DMS153 treated with DMSO at 0.1 percent for 48 hours (cell line): ENCODE measurements at regions not wholly inside any gene's neighbourhood (a gene's known extent, or its start where the extent isn't known, plus 50 kb on each side); places are given as distances from the start of the nearest gene placed in this dataset.

Experiments
- DNase-seq: peaks from one replicate; lab custom pipeline; 2025; ENCODE audit not compliant: unreplicated experiment; lab: John Stamatoyannopoulos, UW

DNA sequence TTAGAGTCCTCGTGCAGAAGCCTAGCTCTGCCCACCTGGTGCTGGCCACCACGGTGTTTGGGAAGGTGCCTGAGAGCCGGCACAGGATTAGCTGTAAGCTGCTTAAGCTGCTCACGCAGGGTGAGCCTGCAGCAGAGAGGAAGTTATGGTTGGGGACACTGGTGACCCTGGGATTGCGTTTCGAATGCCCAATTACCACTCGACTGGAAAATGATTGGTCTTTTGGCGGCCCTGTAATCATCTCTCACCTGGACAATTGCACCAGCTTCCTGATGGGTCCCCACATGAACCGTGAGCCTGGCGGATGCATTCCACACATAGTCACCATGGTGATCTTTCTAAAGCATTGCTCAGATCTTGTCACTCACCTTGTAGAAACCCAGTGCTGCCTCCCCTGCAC is 442.3 kb upstream of the ZMIZ1 start:
- DNase-seq: no peak

DNA sequence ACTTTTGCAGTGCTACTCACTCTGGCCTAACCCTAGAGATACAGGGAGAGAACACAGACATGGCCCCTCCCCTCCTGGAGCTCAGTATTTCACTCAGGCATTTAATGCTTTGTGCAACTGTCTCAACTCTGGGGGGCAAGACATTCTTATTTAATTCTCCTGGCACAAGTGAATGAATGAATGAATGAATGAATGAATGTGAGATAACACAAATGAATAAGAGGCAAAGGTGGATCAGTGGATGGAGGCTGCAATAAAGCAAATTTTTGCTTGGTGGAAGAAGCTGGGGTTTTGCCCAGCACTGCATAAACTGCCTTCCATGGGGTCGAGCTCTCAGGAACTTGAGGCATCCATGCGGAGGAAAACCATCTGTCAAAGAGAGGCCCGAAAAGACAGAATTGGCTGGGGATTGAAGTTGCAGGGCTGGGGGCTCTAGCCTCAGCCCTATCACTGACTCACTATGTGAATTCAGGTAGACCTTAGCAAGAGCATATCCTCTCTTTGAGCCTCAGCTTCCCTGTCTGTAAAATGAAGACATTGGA is 441.4 kb upstream of the ZMIZ1 start:
- no peak for DNase-seq

DNA sequence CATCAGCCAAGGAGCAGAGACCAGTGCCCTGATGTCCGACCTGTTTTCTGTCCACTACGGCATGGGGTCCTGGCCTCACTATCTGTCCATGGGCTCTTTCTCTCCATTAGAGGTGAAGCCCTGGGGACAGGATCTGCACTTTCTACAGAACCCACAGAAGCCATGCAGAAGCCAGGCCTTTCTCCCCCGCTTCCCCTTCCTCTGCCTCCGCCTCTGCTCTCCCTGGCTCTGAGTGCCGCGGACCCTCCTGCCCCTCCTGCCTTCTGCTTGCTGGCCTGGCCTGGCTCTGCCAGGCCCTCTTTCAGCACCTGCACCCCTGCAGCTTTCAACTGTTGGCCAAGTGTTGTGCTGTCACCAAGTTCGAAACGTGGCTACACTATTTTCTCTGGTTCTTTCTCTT is 439.8 kb upstream of the ZMIZ1 start:
- DNase-seq: no peak

DNA sequence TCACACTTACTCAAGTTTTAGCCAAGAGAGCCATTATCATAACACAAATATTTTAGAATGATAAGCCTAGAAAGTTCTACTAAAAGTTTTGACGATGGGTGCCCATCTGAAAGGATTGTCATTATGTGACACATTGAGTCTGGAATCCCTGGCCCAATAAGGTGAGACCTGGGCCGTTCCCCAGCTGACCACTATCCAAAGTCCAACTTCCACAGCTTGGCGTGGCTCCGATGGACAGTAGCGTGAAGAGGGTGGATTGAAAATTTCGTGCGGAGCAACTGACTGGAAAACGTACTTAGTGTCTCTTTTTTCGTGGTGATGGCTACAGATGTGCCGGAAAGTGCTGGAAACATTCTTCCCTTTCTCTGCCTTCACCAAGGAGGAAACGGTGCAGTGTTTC is 439.0 kb upstream of the ZMIZ1 start:
- DNase-seq: no peak

DNA sequence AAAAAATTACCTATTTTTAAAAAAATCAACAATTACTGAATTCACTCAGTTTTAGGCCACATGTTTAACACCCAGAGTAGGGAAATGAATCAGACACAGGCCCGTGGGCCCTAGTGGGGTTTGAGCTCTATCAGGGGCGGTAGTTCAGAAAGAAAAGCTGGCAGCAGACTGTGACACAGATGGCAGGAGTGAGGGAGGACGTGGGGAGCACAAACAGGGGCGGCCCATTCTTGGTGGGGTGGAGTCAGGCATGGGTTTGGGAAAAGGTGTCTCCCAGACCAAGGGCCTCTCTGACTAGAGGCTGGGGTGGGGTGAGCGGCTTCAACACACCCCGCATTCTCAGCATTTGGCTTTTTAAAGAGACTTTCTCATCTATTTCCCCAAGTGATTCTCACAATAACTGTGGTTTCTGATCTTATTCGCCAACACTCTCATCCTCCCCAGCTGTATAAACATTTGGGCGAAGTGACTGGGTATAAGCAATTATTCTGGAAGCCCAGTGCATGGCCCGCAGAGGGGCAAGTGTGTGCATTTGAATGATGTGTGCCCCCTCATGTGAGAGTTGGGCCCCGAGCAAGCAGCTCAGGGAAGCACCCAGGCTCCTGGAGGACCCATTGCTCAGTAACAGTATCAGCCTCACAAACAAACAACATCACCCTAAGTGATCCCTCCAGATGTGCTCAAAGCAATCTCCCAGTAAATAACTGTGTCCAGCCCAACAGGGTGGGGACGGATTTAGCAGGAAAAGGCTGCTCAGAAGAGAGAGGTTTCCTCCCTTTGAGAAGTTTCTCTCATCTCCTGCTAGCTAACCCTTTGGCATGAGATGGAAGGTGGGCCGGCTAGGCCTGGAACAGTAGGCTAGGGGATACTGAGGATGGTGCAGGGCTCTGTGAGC is 437.6 kb upstream of the ZMIZ1 start:
- no peak for DNase-seq

DNA sequence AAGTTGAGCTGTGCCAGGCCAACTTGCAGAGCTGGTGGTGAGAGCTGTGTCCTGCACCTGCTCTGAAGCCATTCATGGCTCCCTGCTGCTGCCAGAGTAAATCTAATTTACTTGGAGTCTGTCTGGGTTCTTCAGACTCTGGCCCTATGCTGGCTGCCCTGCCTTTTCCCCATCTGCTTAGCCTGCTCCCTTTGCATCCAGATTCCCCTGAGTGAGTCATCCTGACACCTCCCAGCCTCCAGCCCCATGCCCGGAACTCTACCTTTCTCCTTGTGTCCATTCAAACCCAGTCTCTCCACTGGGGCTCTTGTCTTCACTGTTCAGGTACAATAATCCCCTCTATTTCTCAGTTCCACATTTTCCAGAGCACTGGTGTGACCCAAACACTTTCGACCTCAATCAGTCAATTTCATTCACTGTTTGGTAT is 434.4 kb upstream of the ZMIZ1 start:
- no peak for DNase-seq

DNA sequence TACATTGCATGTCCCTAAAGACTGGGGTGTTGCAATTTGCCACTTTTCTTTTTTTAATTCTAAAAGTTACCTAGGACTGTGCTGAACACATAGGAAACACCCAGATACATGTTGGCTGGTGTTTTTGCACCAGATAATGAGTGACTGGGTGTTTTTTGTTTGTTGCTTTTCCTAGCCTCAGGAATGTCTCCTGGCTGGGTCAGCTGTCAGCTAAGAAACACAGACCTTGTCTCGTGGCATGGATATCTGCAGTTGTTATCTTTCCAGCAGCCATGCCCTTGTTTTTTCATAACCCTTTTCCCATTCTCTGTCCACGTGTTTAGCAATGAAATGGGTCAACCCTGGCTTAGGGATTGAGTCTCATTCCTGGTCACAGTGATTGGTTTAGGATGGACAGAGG is 433.9 kb upstream of the ZMIZ1 start:
- no peak for DNase-seq

DNA sequence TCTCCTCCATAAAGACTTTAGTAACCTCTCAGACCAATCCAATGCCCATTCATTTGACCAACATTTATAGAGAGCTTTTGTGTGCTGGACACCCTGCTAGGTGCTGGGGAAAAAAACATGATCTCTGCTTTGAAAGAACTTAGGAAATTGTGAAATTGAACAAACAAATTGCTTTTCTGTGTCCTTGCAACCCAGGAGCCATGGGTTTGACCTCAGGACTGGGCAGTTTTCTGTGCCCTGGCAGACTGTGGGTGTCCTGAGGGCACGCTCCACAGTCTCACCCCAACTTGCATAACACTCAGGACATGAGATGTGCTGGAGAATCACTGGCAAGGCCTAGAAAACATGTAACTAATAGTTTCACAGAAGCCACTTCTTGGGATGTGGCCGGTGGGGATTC is 429.1 kb upstream of the ZMIZ1 start:
- DNase-seq: no peak

DNA sequence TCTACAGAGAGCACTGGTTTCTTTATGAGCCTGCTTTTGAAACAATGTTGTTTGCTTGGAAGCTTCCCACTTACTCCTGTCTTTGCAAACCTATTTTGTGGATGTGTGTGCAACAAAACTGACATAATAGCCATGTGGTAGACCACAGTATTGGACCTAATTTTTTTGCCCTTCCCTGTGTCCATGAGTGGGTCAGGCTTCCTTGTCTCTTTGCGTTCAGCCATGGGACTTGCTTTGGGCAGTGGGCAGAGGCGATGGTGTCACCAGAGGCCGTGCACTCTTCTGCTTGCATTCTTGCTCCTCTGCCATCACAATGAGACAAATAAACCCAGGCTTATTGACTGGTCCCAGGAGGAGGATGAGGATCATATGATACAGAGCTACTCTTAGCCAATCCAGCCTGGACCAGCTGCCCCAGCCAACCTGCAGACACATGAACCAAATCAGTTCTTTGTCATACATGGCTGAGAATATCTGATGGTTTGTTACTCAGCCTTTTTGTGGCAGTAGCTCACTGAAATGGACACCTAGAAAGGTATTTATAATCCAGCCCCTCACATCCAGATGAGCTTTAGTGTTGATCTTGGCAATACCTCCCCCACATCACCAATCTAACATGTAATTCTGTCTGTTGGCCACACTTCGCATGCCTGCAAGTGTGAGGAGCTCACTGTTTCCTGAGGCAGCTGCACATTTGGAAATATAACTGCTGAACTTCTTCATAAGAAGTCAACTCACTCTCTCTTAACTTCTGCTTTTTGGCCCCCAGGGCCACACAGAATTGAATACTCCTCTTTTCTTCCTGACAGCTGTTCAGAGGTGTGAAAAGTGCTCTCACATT is 427.8 kb upstream of the ZMIZ1 start:
- no peak for DNase-seq

DNA sequence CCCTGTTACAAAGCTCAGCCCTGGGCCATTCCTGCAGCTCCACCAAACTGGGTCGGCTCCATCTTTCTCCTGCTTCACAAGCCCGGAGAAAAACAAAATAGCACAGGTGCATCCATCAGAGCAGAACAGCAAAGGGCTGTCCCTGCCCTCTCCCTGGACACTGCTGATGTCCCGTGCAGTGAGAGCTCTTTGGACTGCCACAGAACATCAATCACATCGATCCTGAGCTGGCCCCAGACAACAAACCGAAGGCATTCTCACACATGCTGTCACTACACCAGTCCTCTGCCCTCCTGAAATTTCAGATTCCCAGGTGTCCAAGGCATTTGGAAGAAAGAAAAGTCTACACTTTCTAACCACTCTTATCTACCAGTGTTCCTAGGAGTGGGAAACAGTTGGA is 427.1 kb upstream of the ZMIZ1 start:
- no peak for DNase-seq

DNA sequence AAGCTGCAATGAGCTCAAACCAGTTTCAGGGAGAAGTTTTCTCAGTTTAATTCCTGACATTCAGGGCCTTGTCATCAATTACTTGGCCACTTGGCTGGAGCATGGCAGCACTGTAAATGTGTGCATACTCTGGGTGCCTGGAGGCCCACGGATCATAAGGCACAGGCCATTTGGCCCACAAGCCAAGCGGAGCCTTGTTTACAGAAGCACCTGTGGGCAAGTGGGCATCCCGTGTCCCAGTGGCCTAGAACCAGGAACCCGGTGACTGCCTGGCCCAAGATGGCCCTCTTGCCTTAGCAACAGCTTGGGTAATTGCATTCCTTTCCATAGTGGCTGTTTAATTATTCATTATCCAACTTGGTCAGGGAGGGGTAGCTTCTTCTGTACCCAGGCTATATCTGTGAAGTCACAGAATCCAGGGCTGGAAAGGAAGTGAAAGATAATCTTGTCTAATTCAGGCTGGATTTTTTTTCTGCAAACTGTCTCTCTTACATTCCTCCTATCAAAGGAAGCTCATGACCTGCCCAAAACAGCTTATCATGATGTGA is 426.4 kb upstream of the ZMIZ1 start:
- no peak for DNase-seq

DNA sequence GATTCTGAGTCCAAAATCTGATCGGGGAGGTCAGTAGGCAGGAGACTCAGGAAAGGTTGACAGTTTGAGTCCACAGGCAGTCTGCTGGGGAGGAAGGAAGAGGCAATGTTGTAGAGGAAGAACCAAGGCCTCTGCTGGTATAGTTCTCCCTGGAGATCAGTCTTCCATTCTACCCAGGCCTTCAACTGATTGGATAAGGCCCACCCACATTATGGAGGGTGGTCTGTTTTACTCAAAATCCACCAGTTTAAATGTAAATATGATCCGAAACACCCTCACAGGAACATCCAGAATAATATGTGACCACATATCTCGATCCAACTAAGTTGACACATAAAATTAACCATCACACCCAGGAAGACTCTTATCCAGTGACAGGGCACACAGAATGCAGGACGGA is 425.3 kb upstream of the ZMIZ1 start:
- DNase-seq: no peak

DNA sequence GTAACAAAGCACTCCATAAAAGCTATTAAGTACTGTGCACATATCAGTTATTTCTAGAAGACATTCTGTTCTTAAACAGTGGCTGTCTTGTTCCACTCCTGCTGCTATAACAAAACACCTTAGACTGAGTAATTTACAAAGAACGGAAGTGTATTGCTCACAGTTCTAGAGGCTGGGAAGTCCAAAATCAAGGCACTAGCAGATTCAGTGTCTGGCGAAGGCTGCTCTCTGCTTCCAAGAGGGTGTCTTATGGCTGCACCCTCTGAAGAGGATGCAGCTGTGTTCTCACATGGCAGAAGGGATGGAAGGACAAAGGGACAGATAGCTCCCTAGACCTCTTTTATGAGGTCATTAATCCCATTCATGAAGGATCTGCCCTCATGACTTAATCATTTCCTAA is 424.2 kb upstream of the ZMIZ1 start:
- no peak for DNase-seq

DNA sequence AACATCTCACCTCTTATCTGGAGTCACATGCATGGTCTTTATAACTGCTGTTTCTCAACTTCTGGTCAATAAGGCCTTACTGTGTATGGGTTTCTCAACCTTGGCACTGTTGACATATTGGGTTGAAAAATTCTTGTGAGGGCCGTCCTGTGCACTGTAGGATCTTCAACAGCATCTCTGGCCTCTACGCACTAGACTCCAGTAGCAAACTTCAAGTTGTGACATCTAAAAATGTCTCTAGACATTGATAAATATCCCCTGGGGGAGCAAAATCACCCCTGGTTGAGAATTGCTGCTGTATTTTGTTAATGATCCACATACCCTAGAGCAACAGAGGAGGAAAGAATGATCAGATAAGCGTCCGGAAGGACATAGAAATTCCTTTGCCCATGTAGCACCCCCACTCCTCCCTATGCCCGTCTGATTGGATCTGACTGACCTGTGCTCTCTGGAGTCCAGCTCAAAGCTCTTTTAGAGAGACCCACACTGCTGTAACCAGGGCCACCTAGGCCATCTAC is 423.5 kb upstream of the ZMIZ1 start:
- no peak for DNase-seq

DNA sequence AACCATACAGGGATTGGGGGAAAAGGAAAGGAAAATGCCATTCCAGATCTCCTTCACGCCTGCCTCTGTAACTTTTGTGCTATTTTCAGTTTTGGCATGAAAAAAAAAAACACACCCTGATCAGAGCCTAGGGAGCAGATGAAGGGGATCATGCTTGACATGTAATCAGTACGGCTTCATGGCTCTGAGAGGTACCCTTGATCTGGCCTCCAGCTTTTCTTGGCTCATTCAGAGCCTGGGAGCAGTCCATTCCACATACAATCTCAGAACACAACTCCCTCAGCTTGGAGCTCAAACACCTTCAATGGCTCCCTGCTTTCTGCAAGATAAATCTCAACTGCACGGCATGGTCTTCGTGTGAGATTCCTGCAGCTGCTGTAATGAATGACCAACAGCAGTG is 422.8 kb upstream of the ZMIZ1 start:
- no peak for DNase-seq

DNA sequence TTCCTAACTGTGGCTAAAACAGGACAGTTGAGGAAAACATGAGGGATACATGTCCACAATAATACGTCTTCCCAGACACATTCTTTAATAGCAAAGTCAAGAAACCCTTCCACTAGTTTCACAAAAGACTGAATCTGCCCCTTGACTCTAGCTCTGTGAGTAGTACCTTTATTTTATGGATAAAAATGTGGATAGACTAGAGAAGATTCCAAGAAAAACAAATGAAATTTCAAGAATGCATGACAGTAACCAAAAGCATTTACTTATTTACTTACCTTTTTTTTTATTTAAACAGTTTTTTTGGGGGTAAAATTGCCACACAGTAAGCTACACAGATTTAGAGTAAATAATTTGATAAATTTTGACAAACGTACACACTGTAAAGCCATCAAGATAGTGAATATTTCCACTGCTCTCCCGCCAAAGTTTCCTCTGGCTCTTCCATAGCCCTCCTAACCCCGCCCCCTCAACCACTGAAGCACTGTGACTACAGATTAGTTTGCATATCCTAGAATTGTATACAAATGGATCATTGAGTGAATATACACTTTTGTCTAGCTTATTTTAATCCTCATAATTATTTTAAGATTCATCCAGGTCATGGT is 420.4 kb upstream of the ZMIZ1 start:
- DNase-seq: no peak

DNA sequence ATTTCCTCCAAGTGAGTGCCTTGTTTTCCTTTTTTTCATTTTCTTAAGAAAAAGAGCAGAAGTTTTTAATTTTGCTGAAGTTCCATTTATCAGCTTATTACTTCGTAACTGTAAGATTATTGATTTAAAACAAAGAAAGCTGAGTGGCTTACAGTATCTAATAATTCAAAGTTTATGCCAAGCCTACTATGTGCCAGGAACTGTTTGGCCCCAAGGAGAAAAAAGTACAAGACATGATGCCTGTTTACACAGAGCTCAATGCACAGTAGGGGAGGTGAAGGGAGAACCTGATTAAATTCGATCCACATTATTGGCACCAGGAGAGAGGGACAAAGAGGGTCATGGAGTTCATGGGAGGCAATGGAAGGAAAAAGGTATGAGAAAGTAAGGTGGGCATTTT is 419.3 kb upstream of the ZMIZ1 start:
- DNase-seq: no peak

DNA sequence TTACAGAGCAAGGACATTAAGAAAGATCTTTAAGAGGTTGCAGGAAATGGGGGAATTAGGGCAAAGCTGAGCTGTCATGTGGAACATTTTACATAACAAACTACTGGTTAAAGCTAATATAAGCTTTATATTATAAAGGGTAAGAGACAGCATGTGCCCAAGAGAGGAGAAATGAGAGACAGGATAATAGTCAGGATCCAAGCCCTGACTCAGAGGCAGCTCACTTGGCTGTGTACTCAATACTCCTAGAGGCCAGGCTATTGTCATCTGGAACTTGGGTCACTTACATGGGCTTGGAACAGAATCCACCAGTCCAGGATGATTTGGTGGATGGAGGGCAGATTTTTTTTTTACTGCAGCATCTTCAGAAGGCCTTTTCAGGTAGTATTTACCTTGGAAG is 418.6 kb upstream of the ZMIZ1 start:
- DNase-seq: no peak

DNA sequence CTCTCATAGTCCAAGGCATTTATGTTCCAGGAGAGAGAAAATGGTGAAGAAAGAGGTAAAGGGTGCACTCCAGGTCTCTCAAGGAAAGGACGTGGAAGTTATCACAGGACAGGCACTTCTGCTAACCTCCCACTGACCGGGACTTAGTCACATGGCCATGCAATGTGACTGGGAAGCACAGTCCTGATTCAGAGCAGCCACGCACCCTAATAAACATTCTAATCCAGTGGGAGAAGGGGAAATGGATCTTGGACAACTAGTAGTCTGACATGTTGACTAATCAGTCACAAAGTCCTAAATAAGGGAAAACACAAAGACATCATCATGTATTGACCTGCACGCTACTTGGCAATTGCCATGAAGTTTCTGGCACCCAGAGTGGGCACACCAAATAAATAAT is 417.5 kb upstream of the ZMIZ1 start:
- no peak for DNase-seq

DNA sequence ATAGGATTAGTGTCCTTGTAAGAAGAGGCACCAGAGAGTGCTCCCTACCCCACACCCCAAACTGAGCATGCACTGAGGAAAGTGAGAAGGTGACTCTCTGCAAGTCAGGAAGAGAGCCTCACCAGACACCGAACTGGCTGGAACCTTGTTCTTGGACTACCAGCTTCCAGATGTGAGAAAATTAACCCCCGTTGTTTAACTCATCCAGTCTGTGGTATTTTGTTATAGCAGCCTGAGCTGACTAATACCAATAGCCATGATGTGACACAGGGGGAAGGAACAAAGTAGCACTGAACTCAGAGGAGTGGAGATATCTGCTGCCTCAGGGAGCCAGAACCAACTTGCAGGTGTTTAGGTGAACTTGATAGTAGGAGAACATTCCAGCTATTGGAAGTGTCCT is 415.2 kb upstream of the ZMIZ1 start:
- DNase-seq: no peak

DNA sequence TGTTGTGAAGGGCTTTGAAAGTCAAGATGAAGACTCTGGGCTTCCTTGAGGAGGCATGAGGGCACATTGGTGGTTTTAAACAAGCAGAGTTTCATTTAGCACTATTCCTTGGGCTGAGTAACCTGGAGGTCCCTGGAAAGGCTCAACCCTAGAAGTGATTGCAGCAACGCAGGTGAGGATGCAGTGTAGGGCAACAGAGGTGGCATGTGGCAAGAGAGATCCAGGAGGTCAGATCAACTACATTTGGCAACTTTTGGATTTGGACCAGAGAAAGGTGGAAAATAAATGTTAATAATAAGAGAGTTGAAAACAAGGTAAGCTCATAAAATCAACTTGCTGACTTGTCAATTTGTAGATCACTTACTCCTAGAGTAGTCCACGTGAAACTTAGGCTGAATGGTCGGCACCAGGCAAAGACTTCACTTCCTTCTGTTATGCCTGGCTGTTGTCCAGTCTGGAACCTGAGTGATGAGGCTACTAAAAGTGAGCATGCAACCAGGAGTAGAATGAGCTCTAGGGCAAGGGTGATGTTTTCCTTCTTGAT is 414.6 kb upstream of the ZMIZ1 start:
- DNase-seq: no peak
